ENCODE measurements at regions not wholly inside any gene's neighbourhood (a gene's known extent, or its start where the extent isn't known, plus 50 kb on each side); places are given as distances from the start of the nearest gene placed in this dataset.

GRCh38 chr1:29506678-29507225 lies 270.4 kb downstream of the PTPRU start:
- Histone ChIP-seq H2AFZ (ENCODE audit: low read depth, low read length) (no peak overlapping the region), H3K4me2 (ENCODE audit: low read length) (no peak overlapping the region)

GRCh38 chr1:29505532-29506220 lies 269.4 kb downstream of the PTPRU start:
- no peak overlapping the region for H3K9ac ChIP-seq (ENCODE audit: low read length)
- no peaks in the 10 kb centered on the region for H3F3A ChIP-seq (ENCODE audit: insufficient read depth, low read length, poor library complexity, severe bottlenecking)
- no peaks in the 10 kb centered on the region for H3K27me3 ChIP-seq (ENCODE audit: insufficient read depth, low read depth, low read length)
- H4K20me1 ChIP-seq (ENCODE audit: insufficient read depth), result no peaks in the 10 kb centered on the region
- no peaks in the 10 kb centered on the region for H3K9me3 ChIP-seq (ENCODE audit: low read length)
- no peaks in the 10 kb centered on the region for H3K36me3 ChIP-seq (ENCODE audit: insufficient read depth, low read length)
- no peak overlapping the region for H3K4me2 ChIP-seq (ENCODE audit: low read length)
- no peak overlapping the region for H2AFZ ChIP-seq (ENCODE audit: low read depth, low read length)
- H3K4me3 ChIP-seq (ENCODE audit: low read length), result no peak overlapping the region
- no peaks in the 10 kb centered on the region for H3K79me2 ChIP-seq (replicated peaks; ENCODE audit: insufficient read depth, low read length)
- H3K9me2 ChIP-seq (ENCODE audit: insufficient read depth, low read length), result no peaks in the 10 kb centered on the region
- H3K27ac ChIP-seq (ENCODE audit: low read length), result no peak overlapping the region
- TF ChIP-seq, protein P1, sequence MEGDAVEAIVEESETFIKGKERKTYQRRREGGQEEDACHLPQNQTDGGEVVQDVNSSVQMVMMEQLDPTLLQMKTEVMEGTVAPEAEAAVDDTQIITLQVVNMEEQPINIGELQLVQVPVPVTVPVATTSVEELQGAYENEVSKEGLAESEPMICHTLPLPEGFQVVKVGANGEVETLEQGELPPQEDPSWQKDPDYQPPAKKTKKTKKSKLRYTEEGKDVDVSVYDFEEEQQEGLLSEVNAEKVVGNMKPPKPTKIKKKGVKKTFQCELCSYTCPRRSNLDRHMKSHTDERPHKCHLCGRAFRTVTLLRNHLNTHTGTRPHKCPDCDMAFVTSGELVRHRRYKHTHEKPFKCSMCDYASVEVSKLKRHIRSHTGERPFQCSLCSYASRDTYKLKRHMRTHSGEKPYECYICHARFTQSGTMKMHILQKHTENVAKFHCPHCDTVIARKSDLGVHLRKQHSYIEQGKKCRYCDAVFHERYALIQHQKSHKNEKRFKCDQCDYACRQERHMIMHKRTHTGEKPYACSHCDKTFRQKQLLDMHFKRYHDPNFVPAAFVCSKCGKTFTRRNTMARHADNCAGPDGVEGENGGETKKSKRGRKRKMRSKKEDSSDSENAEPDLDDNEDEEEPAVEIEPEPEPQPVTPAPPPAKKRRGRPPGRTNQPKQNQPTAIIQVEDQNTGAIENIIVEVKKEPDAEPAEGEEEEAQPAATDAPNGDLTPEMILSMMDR (IDR thresholded peaks at IDR 0.05; ENCODE audit: poor library complexity, severe bottlenecking), result no peak
- TF ChIP-seq EZH2 (IDR thresholded peaks at IDR 0.05; ENCODE audit: borderline replicate concordance, insufficient read depth, low read length, poor library complexity, severe bottlenecking), result no peak
- TF ChIP-seq SMC3 (conservative IDR thresholded peaks at IDR 0.05; ENCODE audit: poor library complexity), result no peak
- TF ChIP-seq REST (IDR thresholded peaks at IDR 0.05; ENCODE audit: borderline replicate concordance), result no peak
- no peak for TF ChIP-seq RAD21 (conservative IDR thresholded peaks at IDR 0.05)
- TF ChIP-seq EP300 (conservative IDR thresholded peaks at IDR 0.05; ENCODE audit: poor library complexity, severe bottlenecking), result no peak

More at GRCh38 chr1:29506678-29507225, 270.4 kb downstream of the PTPRU start:
- Histone ChIP-seq H3K27ac (ENCODE audit: low read length) (no peak overlapping the region), H3K79me2 (replicated peaks; ENCODE audit: insufficient read depth, low read length) (no peaks in the 10 kb centered on the region), H3K9ac (ENCODE audit: low read length) (no peak overlapping the region), H3K9me3 (ENCODE audit: low read length) (no peaks in the 10 kb centered on the region), H3F3A (ENCODE audit: insufficient read depth, low read length, poor library complexity, severe bottlenecking) (no peaks in the 10 kb centered on the region), H3K4me3 (ENCODE audit: low read length) (no peak overlapping the region), H4K20me1 (ENCODE audit: insufficient read depth) (no peaks in the 10 kb centered on the region), H3K9me2 (ENCODE audit: insufficient read depth, low read length) (no peaks in the 10 kb centered on the region), H3K27me3 (ENCODE audit: insufficient read depth, low read depth, low read length) (no peaks in the 10 kb centered on the region), H3K36me3 (ENCODE audit: insufficient read depth, low read length) (no peaks in the 10 kb centered on the region)
- TF ChIP-seq, protein P1 (IDR thresholded peaks at IDR 0.05; ENCODE audit: poor library complexity, severe bottlenecking), result no peak
- TF ChIP-seq EP300 (conservative IDR thresholded peaks at IDR 0.05; ENCODE audit: poor library complexity, severe bottlenecking), result no peak
- no peak for TF ChIP-seq SMC3 (conservative IDR thresholded peaks at IDR 0.05; ENCODE audit: poor library complexity)
- no peak for TF ChIP-seq RAD21 (conservative IDR thresholded peaks at IDR 0.05)
- no peak for TF ChIP-seq TAF1 (IDR thresholded peaks at IDR 0.05; ENCODE audit: low read depth)
- TF ChIP-seq REST (IDR thresholded peaks at IDR 0.05; ENCODE audit: borderline replicate concordance), result no peak
- no peak for TF ChIP-seq MXI1 (conservative IDR thresholded peaks at IDR 0.05; ENCODE audit: poor library complexity, severe bottlenecking)
- TF ChIP-seq EZH2 (IDR thresholded peaks at IDR 0.05; ENCODE audit: borderline replicate concordance, insufficient read depth, low read length, poor library complexity, severe bottlenecking), result no peak
- TF ChIP-seq POLR2AphosphoS5 (IDR thresholded peaks at IDR 0.05), result no peak

Measured in neural cell (in vitro differentiated cells).